K562 (cell line): ENCODE measurements at regions not wholly inside any gene's neighbourhood (a gene's known extent, or its start where the extent isn't known, plus 50 kb on each side); places are given as distances from the start of the nearest gene placed in this dataset.

Experiments used
- CTCF ChIP-seq, 3 experiments: IDR thresholded peaks in 2 of 3; conservative IDR thresholded peaks in 1 of 3; 2 replicates each; pipeline ENCODE4 v1.5.1; 2011 to 2012; ENCODE audit warnings: low read length in 3 of 3, mild to moderate bottlenecking in 3 of 3, control low read depth in 2 of 3, improper control_type of control experiment in 1 of 3, inconsistent platforms in 1 of 3, low read depth in 1 of 3, mixed read lengths in 1 of 3, moderate library complexity in 1 of 3; ENCODE audit not compliant: insufficient read depth in 2 of 3
- NCOA4 ChIP-seq: fragments of 450-650 bp; IDR thresholded peaks from 2 replicates; pipeline ENCODE4 v1.6.1; 2018; ENCODE audit warnings: mild to moderate bottlenecking; ENCODE audit not compliant: partially characterized antibody
- POLR2AphosphoS5 ChIP-seq: IDR thresholded peaks from 2 replicates; pipeline ENCODE4 v1.6.1; 2011; ENCODE audit warnings: mild to moderate bottlenecking, low read depth, low read length, moderate library complexity; ENCODE audit not compliant: control insufficient read depth, insufficient read depth
- PRDM10 ChIP-seq: fragments of 450-650 bp; IDR thresholded peaks from 2 replicates; pipeline ENCODE4 v1.6.1; 2018; ENCODE audit not compliant: partially characterized antibody
- PTRF ChIP-seq: fragments of 450-650 bp; IDR thresholded peaks from 2 replicates; pipeline ENCODE4 v1.6.1; 2016; ENCODE audit warnings: mild to moderate bottlenecking, missing genetic modification characterization, missing compliant biosample characterization
- SETDB1 ChIP-seq: IDR thresholded peaks from one replicate; pipeline ENCODE4 v1.6.1; 2012; ENCODE audit warnings: low read length, control low read depth, inconsistent platforms
- SOX6 ChIP-seq: fragments of 450-650 bp; IDR thresholded peaks from 2 replicates; pipeline ENCODE4 v1.6.1; 2014; ENCODE audit warnings: mild to moderate bottlenecking
- ZNF121 ChIP-seq: sonication (generic); formaldehyde crosslinking; conservative IDR thresholded peaks from 2 replicates; pipeline ENCODE4 v1.8.0; 2022; ENCODE audit warnings: missing genetic modification reagents
- ZNF77 ChIP-seq: fragments of 250-450 bp; sonication (Bioruptor Pico); IDR thresholded peaks from 2 replicates; pipeline ENCODE4 v1.5.0; 2020

- TF ChIP-seq POLR2AphosphoS5 = no peak
- no peak for TF ChIP-seq PTRF (tag)
- TF ChIP-seq SETDB1 = no peak
- TF ChIP-seq CTCF (IDR thresholded peaks at IDR 0.05 in 2 of 3, conservative IDR thresholded peaks at IDR 0.05 in 1 of 3; ENCODE audit: insufficient read depth in 2 of 3, low read depth in 1 of 3, low read length in 3 of 3) = no peak
- no peak for TF ChIP-seq ZNF77
- TF ChIP-seq PRDM10 = no peak
- no peak for TF ChIP-seq SOX6
- TF ChIP-seq ZNF121 = no peak
- no peak for TF ChIP-seq NCOA4
Measured at GRCh38 chr7:131016230-131016629, 282.2 kb upstream of the KLF14 start.
